ENCODE measurements at regions not wholly inside any gene's neighbourhood (a gene's known extent, or its start where the extent isn't known, plus 50 kb on each side); places are given as distances from the start of the nearest gene placed in this dataset.

DNA sequence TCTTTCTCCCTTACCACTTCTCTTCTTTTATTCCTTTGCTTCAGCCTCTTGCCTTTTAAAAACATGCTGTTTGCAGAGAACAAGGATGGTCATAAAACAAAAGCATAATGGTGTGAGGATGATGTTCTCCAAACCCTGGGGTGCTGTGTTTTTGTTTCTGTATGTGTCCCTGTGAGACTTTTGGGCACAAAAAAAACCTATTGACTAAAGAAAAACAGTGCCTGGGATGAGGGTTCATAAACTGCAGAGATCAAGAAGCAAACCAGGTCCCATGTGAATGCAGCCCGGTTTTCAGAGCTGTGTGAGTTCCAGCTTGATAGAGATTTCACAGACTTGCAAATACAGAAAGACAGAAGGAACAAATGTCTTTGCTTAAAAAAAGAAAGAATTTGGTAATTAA lies 148.6 kb upstream of the CPSF6 start:
- WGBS, result 70% methylated on average over 1 of the region's 1 CpG
- no peak overlapping the region for H3K27ac ChIP-seq (replicated peaks in 1 of 4)
- TF ChIP-seq POLR2AphosphoS5 (IDR thresholded peaks at IDR 0.05) (no peak), EP300 (IDR thresholded peaks at IDR 0.05) (no peak), POLR2A (IDR thresholded peaks at IDR 0.05; ENCODE audit: low read depth) (no peak)
- TF ChIP-seq, protein P1, sequence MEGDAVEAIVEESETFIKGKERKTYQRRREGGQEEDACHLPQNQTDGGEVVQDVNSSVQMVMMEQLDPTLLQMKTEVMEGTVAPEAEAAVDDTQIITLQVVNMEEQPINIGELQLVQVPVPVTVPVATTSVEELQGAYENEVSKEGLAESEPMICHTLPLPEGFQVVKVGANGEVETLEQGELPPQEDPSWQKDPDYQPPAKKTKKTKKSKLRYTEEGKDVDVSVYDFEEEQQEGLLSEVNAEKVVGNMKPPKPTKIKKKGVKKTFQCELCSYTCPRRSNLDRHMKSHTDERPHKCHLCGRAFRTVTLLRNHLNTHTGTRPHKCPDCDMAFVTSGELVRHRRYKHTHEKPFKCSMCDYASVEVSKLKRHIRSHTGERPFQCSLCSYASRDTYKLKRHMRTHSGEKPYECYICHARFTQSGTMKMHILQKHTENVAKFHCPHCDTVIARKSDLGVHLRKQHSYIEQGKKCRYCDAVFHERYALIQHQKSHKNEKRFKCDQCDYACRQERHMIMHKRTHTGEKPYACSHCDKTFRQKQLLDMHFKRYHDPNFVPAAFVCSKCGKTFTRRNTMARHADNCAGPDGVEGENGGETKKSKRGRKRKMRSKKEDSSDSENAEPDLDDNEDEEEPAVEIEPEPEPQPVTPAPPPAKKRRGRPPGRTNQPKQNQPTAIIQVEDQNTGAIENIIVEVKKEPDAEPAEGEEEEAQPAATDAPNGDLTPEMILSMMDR (IDR thresholded peaks at IDR 0.05), result no peak

DNA sequence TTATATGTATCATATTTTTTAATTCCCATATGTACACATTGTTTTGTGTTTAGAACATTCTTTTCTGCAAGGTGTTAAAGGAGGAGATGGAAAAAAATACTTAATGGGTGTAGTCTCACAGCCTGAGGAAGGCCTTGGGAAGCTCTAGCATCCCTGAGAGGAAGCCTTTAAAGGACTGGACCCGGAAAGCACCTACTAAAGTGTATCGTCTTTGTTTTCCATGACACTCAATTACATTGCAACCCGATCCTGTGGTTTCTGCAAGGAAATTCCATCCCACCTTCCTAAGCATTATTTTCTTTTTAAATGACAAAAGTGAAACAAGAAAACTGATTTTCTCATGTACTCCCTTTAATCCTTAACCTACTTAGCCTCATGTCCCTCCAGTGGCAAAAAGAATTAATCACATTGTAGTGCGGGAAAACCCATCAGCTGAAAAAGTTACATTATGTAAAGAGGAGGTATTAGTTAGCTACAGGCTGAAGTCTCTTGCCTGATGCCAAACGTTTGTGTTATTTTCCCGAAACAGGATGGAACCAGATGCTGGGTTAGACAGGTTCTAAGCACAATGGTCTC lies 147.8 kb upstream of the CPSF6 start:
- TF ChIP-seq POLR2A (IDR thresholded peaks at IDR 0.05; ENCODE audit: low read depth), result no peak
- no peak for TF ChIP-seq EP300 (IDR thresholded peaks at IDR 0.05)
- TF ChIP-seq POLR2AphosphoS5 (IDR thresholded peaks at IDR 0.05), result no peak
- TF ChIP-seq, protein P1 (IDR thresholded peaks at IDR 0.05), result no peak
- Histone ChIP-seq H3K4me3 (no peak overlapping the region), H3K27me3 (no peaks in the 10 kb centered on the region), H3K36me3 (no peaks in the 10 kb centered on the region), H3K9me3 (no peaks in the 10 kb centered on the region), H3K27ac (replicated peaks in 1 of 4) (no peak overlapping the region), H3K4me1 (no peaks in the 10 kb centered on the region)
- intact Hi-C loops (cut with DNase I), result no loop called here
- no peak for DNase-seq (ENCODE audit: extremely low spot score)
- WGBS, result 66% methylated on average over 6 of the region's 6 CpGs

More for the DNA sequence above, 148.6 kb upstream of the CPSF6 start:
- intact Hi-C loops (cut with DNase I), result no loop called here
- Histone ChIP-seq H3K36me3 (no peaks in the 10 kb centered on the region), H3K27me3 (no peaks in the 10 kb centered on the region), H3K4me1 (no peaks in the 10 kb centered on the region), H3K9me3 (no peaks in the 10 kb centered on the region), H3K4me3 (no peak overlapping the region)
- DNase-seq (ENCODE audit: extremely low spot score), result no peak

DNA sequence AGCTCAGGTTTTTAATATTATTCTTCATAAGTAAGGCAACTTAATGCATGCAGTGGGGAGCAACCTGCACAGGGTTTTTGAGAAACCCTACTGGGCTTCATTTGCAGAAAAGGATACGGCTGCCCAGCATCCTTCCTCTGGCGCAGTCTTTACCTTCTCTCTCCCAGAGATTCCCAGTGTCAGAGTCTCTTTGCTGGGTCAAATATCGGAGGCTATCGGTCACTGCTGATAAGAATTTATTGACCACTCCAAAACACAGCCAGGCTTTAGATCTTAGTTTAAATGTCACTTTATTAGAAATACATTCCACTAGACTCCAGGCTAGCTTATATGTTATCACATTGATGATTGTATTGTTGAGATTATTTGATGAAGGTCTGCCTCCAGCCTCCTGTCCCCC lies 147.2 kb upstream of the CPSF6 start:
- Histone ChIP-seq H3K27ac (replicated peaks in 1 of 4) (no peak overlapping the region), H3K36me3 (no peaks in the 10 kb centered on the region), H3K4me1 (no peaks in the 10 kb centered on the region), H3K9me3 (no peaks in the 10 kb centered on the region), H3K27me3 (no peaks in the 10 kb centered on the region), H3K4me3 (no peak overlapping the region)
- intact Hi-C loops (cut with DNase I), result no loop called here
- 95% methylated on average over 4 of the region's 4 CpGs for WGBS
- TF ChIP-seq EP300 (IDR thresholded peaks at IDR 0.05) (no peak), POLR2A (IDR thresholded peaks at IDR 0.05; ENCODE audit: low read depth) (no peak), POLR2AphosphoS5 (IDR thresholded peaks at IDR 0.05) (no peak)
- TF ChIP-seq, protein P1 (IDR thresholded peaks at IDR 0.05), result no peak
- no peak for DNase-seq (ENCODE audit: extremely low spot score)

DNA sequence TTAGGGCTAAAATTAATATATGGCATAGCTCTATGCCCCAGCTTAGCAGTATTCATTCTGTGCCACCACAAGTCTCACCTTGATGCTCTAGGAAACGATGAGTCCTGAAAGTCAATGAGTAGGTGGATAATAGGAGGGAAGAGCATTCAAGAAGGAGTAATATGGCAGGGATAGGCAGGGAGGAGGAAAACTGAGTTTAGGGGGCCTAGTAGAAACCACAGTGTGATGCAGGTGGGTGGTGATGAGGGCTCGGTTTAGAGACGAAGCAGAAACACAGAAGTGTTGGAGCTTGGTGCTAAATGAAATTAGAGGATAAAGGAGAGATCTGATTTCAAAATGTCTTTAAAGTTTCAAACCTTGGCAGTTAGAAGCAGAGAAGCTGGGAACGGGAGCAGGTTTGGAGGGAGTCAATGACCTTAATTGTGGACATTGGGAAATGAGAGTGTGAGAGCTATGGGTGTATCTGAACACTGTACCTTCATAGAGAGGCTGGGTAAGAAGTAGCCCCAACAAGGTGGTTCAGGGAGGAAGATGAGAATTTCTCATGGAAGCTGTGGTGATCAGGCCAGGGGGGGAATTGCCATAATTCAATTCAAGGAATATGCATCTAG lies 144.7 kb upstream of the CPSF6 start:
- intact Hi-C loops (cut with DNase I), result no loop called here
- TF ChIP-seq, protein P1 (IDR thresholded peaks at IDR 0.05), result no peak
- TF ChIP-seq POLR2A (IDR thresholded peaks at IDR 0.05; ENCODE audit: low read depth), result no peak
- no peak for TF ChIP-seq POLR2AphosphoS5 (IDR thresholded peaks at IDR 0.05)
- no peak for TF ChIP-seq EP300 (IDR thresholded peaks at IDR 0.05)
- H3K9me3 ChIP-seq, result no peaks in the 10 kb centered on the region
- H3K4me3 ChIP-seq, result no peak overlapping the region
- WGBS, result 63% methylated on average over 4 of the region's 4 CpGs
- H3K36me3 ChIP-seq, result no peaks in the 10 kb centered on the region
- DNase-seq (ENCODE audit: extremely low spot score), result no peak
- no peaks in the 10 kb centered on the region for H3K4me1 ChIP-seq
- no peak overlapping the region for H3K27ac ChIP-seq (replicated peaks in 1 of 4)
- H3K27me3 ChIP-seq, result no peaks in the 10 kb centered on the region

Data from esophagus muscularis mucosa (tissue), 4 donors.